ENCODE measurements at regions not wholly inside any gene's neighbourhood (a gene's known extent, or its start where the extent isn't known, plus 50 kb on each side); places are given as distances from the start of the nearest gene placed in this dataset.

DNA sequence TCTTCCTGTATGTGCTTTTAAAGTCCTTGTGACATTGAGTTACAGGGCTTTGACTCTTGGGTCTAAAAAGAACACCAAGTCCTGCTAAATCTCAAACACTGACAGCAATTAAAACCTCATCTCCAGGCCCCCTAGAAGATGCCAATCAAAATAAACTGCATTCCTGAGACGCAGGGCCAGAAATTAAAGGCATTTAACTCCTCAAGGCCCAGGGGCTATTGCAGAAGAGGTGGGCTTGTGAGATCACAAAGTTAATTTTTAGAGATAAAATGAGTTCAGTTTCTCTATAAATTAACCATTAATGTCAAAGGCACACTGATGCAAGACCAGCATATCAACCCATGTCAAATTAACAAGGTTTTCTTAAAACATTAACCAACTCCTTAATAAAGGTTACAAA, 145.6 kb upstream of the CARMIL1 start:
- TF ChIP-seq RFX5 (IDR thresholded peaks at IDR 0.05; ENCODE audit: low read depth, low read length) (no peak), CTCF (conservative IDR thresholded peaks at IDR 0.05; ENCODE audit: low read depth, low read length) (no peak), POLR2A (IDR thresholded peaks at IDR 0.05; ENCODE audit: low read depth, low read length) (no peak), MAFK (IDR thresholded peaks at IDR 0.05; ENCODE audit: low read depth, low read length) (no peak), USF2 (IDR thresholded peaks at IDR 0.05; ENCODE audit: low read depth, low read length) (no peak), BHLHE40 (IDR thresholded peaks at IDR 0.05; ENCODE audit: low read depth, low read length) (no peak), RCOR1 (IDR thresholded peaks at IDR 0.05; ENCODE audit: insufficient replicate concordance, low read length) (no peak)

Measured in IMR-90 (cell line).